Gastrocnemius medialis (tissue), 4 donors: ENCODE measurements at regions not wholly inside any gene's neighbourhood (a gene's known extent, or its start where the extent isn't known, plus 50 kb on each side); places are given as distances from the start of the nearest gene placed in this dataset.

ENCODE experiments used
- ATAC-seq, 2 donors: fragments of 150-250 bp; one replicate each; pipeline ENCODE4 v1.9.1; 2016
- DNase-seq, 2 donors: peaks; one replicate each; pipeline ENCODE4 v3.0.0-alpha.2; 2019
- H3K27ac ChIP-seq, 4 donors: fragments of 200-600 bp; sonication (generic); 1 replicate in 1 of 4; 2 replicates in 3 of 4; pipeline ENCODE4 v1.5.1; 2016 to 2018; ENCODE audit warnings: mild to moderate bottlenecking in 2 of 4, moderate library complexity in 1 of 4
- H3K27me3 ChIP-seq, 3 donors: fragments of 200-600 bp; sonication (generic) in 2 of 3; 1 replicate in 1 of 3; 2 replicates in 2 of 3; pipeline versions ENCODE4 v1.5.1 to v1.6.0; 2016 to 2019; ENCODE audit warnings: mild to moderate bottlenecking in 1 of 3, moderate library complexity in 1 of 3
- H3K36me3 ChIP-seq, 2 donors: fragments of 200-600 bp; sonication (generic) in 1 of 2; one replicate each; pipeline ENCODE4 v1.5.1; 2017 to 2018
- H3K4me1 ChIP-seq, 2 donors: fragments of 200-600 bp; sonication (generic) in 1 of 2; one replicate each; pipeline ENCODE4 v1.5.1; 2016 to 2017; ENCODE audit warnings: mild to moderate bottlenecking in 2 of 2
- H3K4me3 ChIP-seq, 4 donors: fragments of 200-600 bp; sonication (generic) in 3 of 4; 1 replicate in 1 of 4; 2 replicates in 3 of 4; pipeline ENCODE4 v1.5.1; 2016 to 2019; ENCODE audit warnings: mild to moderate bottlenecking in 2 of 4
- H3K9me3 ChIP-seq, 3 donors: fragments of 200-600 bp; sonication (generic) in 2 of 3; 1 replicate in 1 of 3; 2 replicates in 2 of 3; pipeline ENCODE4 v1.5.1; 2016 to 2019
- POLR2A ChIP-seq, 2 donors: fragments of 450-650 bp; IDR thresholded peaks; one replicate each; pipeline ENCODE4 v1.6.1; 2017; ENCODE audit warnings: antibody characterized with exemption in 2 of 2, mild to moderate bottlenecking in 2 of 2, moderate library complexity in 2 of 2
- in situ Hi-C, 4 donors: fragments of 200-750 bp; cut with MboI; loops; one replicate each; pipeline versions ENCODE4 v1.15.0 to v1.8.0; 2017; ENCODE audit warnings: low sequenced_read_pairs in 4 of 4
- intact Hi-C: fragments of 100-400 bp; cut with DNase I; formaldehyde crosslinking; loops from one replicate; pipeline ENCODE4 v1.15.1; 2023; ENCODE audit warnings: low total_unique reads
- TF ChIP-seq, protein P1 (sequence below), 5 experiments: fragments of 450-650 bp in 3 of 5; fragments of 200-600 bp in 2 of 5; sonication (generic) in 2 of 5; IDR thresholded peaks in 4 of 5; conservative IDR thresholded peaks in 1 of 5; 1 replicate in 4 of 5; 2 replicates in 1 of 5; pipeline ENCODE4 v1.5.1; 2016 to 2019; ENCODE audit warnings: antibody characterized with exemption in 5 of 5, mild to moderate bottlenecking in 3 of 5, moderate library complexity in 3 of 5

DNA sequence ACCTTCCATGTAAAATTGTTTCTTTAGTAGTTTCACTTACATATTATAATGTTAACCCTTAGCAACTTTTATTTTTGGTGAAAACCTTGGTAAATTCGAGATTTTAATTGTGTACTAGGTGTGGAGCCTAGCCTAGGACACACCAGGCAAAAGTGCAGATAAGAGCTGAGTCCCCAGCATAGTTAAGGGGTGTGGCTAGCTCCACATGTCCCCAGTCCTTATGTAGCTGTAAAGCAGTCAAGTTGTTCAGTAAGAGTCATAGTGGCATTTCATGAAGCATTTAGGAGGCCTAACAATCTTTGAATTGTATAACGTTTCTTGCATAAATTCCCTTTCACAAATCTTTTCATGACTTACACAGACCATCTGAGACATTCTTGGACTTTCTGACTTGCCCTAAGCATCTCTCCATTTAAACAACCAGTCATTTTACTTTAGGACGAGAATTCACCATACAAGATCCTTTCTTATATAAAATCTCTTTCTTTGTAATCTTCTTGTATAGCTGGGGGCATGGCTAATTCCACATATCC is 53.8 kb upstream of the INHBA start:
- Histone ChIP-seq H3K4me1 (no peaks in the 10 kb centered on the region), H3K4me3 (no peak overlapping the region), H3K36me3 (no peaks in the 10 kb centered on the region), H3K27ac (no peak overlapping the region), H3K27me3 (no peaks in the 10 kb centered on the region), H3K9me3 (no peaks in the 10 kb centered on the region)
- intact Hi-C loops = no loop called here
- no peak for TF ChIP-seq POLR2A (IDR thresholded peaks at IDR 0.05)
- TF ChIP-seq, protein P1, sequence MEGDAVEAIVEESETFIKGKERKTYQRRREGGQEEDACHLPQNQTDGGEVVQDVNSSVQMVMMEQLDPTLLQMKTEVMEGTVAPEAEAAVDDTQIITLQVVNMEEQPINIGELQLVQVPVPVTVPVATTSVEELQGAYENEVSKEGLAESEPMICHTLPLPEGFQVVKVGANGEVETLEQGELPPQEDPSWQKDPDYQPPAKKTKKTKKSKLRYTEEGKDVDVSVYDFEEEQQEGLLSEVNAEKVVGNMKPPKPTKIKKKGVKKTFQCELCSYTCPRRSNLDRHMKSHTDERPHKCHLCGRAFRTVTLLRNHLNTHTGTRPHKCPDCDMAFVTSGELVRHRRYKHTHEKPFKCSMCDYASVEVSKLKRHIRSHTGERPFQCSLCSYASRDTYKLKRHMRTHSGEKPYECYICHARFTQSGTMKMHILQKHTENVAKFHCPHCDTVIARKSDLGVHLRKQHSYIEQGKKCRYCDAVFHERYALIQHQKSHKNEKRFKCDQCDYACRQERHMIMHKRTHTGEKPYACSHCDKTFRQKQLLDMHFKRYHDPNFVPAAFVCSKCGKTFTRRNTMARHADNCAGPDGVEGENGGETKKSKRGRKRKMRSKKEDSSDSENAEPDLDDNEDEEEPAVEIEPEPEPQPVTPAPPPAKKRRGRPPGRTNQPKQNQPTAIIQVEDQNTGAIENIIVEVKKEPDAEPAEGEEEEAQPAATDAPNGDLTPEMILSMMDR (IDR thresholded peaks at IDR 0.05 in 4 of 5, conservative IDR thresholded peaks at IDR 0.05 in 1 of 5) = no peak
- no peak for ATAC-seq
- DNase-seq = no peak
- in situ Hi-C loops = no loop called here

DNA sequence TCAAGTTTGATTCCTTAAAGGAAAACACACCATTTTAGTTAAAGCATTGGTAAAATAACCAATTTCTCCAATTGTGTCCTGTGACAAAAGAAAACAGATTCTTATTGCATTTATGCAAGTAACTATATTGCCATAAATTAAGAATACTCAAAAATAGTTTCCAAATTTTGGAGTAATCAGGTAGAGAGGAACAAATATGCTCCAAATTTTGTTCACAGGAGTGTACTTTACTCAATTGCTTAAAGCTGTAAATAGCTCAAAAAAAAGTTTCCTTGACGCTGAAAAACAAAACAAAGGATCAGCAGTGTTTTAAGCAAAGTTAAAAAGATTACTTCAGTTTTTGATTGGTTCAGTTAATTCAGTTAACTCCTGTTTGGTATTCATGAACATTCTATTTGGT is 52.2 kb upstream of the INHBA start:
- Histone ChIP-seq H3K36me3 (no peaks in the 10 kb centered on the region), H3K27ac (no peak overlapping the region), H3K27me3 (no peaks in the 10 kb centered on the region), H3K9me3 (no peaks in the 10 kb centered on the region), H3K4me3 (no peak overlapping the region), H3K4me1 (no peaks in the 10 kb centered on the region)
- ATAC-seq (no peak), DNase-seq (no peak)
- intact Hi-C loops (no loop called here), in situ Hi-C loops (no loop called here)
- TF ChIP-seq, protein P1 (IDR thresholded peaks at IDR 0.05 in 4 of 5, conservative IDR thresholded peaks at IDR 0.05 in 1 of 5) = no peak
- no peak for TF ChIP-seq POLR2A (IDR thresholded peaks at IDR 0.05)

DNA sequence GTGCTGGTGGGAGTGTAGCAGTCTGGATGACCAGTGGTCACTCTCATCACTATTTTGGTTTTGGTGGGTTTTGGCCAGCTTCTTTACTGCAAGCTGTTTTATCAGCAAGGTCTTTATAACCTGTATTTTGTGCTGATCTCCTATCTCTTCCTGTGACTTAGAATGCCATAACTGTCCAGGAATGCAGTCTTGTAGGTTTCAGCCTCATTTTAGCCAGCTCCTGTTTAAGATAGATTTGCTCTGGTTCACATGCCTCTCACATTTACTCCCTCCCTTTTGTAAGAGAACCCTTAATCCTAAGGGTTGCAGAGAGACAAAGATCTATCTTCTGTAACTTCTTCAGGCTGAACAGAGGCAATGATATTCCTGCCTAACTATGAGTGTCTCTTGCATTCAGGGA is 51.2 kb upstream of the INHBA start:
- DNase-seq (no peak), ATAC-seq (no peak)
- Histone ChIP-seq H3K27ac (no peak overlapping the region), H3K9me3 (no peaks in the 10 kb centered on the region), H3K4me1 (no peaks in the 10 kb centered on the region), H3K4me3 (no peak overlapping the region), H3K27me3 (no peaks in the 10 kb centered on the region), H3K36me3 (no peaks in the 10 kb centered on the region)
- TF ChIP-seq POLR2A (IDR thresholded peaks at IDR 0.05) = no peak
- TF ChIP-seq, protein P1 (IDR thresholded peaks at IDR 0.05 in 4 of 5, conservative IDR thresholded peaks at IDR 0.05 in 1 of 5) = no peak
- intact Hi-C loops = no loop called here
- in situ Hi-C loops = no loop called here
